Skeletal muscle cell (primary cell): ENCODE measurements at regions not wholly inside any gene's neighbourhood (a gene's known extent, or its start where the extent isn't known, plus 50 kb on each side); places are given as distances from the start of the nearest gene placed in this dataset.
A peak's percentile ranks its signal among the peaks of the same experiment; 100 is the strongest.
"Not testable (repeated sequence)": the region's sequence is repeated elsewhere in the genome, so short reads cannot be mapped to it uniquely, and the experiment has no call there.

Experiments
- DNase-seq: peaks from one replicate; pipeline ENCODE4 v3.0.0-alpha.2; 2010; ENCODE audit warnings: low read depth
- H3K4me3 ChIP-seq: 2 replicates; pipeline ENCODE4 v1.5.1; 2011; ENCODE audit warnings: low read depth, mild to moderate bottlenecking, control low read depth, low read length, moderate library complexity

DNA sequence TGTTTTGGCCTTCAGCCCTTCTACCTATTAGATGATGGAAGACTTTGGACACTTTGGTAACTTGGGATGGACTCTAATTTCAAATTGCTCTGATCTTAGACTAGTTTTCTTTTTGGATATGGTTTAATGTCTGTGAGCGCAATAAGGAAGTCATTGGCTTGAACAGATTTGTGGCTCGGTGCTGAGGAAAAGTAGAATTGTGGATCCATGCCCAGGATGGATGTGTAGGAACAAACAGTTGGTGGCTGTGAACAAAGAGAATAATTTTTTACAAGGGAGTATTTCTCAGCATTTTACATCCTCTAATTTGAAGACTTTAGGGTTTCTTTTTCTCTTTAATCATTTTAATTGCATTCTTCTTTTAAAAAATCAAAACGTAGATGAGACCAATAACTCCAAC lies 327.1 kb downstream of the GLUD2 start:
- no peak overlapping the region for H3K4me3 ChIP-seq
- DNase-seq, result no peak

DNA sequence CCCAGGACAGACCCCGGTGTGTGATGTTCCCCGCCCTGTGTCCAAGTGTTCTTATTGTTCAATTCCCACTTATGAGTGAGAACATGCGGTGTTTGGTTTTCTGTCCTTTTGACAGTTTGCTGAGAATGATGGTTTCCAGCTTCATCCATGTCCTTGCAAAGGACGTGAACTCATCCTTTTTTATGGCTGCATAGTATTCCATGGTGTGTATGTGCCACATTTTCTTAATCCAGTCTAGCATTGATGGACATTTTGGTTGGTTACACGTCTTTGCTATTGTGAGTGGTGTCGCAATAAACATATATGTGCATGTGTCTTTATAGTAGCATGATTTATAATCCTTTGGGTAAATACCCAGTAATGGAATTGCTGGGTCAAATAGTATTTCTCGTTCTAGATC lies 334.5 kb downstream of the GLUD2 start:
- DNase-seq, result not testable (repeated sequence)

GRCh38 chrX:121389976-121390714 lies 342.7 kb downstream of the GLUD2 start:
- H3K4me3 ChIP-seq, result no peak overlapping the region
- peak; percentile 11 for DNase-seq

More for the DNA sequence above, 334.5 kb downstream of the GLUD2 start:
- H3K4me3 ChIP-seq, result not testable (repeated sequence)

- no peak for DNase-seq
- no peak overlapping the region for H3K4me3 ChIP-seq
Measured at GRCh38 chrX:121405826-121406225, 358.4 kb downstream of the GLUD2 start.

DNA sequence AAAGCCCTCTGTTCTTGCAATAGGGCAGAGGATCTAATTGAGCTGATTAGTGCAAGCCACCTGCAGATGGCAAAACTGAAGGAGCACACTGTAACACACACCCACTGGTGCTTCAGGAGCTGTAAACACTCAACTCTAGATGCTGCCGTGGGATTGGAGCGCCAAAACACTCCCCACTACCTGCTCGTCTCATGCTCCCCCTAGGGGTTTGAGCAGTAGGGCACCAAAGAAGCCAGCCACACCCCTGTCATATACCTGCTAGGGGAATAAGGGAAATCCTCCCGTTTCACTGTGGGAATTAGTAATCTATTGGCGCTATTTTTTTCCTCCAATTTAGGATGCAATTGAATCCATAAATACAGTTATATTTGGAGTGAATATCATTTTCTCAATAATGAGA lies 360.2 kb downstream of the GLUD2 start:
- no peak overlapping the region for H3K4me3 ChIP-seq
- DNase-seq, result no peak

DNA sequence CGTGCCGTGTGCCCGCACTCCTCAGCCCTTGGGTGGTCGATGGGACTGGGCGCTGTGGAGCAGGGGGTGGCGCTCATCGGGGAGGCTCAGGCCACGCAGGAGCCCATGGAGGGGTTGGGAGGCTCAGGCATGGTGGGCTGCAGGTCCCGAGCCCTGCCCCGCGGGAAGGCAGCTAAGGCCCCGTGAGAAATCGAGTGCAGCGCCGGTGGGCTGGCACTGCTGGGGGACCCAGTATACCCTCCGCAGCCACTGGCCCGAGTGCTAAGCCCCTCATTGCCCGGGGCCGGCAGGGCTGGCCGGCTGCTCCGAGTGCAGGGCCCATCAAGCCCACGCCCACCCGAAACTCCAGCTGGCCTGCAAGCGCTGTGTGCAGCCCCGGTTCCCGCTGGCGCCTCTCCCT lies 384.1 kb downstream of the GLUD2 start:
- DNase-seq, H3K4me3 ChIP-seq: not testable (repeated sequence)

- no peak for DNase-seq
Measured at GRCh38 chrX:121433289-121433688, 385.9 kb downstream of the GLUD2 start.

GRCh38 chrX:121437666-121438065 lies 390.3 kb downstream of the GLUD2 start:
- not testable (repeated sequence) for H3K4me3 ChIP-seq

More at GRCh38 chrX:121433289-121433688, 385.9 kb downstream of the GLUD2 start:
- no peak overlapping the region for H3K4me3 ChIP-seq

GRCh38 chrX:121455890-121456289 lies 408.5 kb downstream of the GLUD2 start:
- H3K4me3 ChIP-seq, result no peak overlapping the region
- DNase-seq, result no peak

More at GRCh38 chrX:121437666-121438065, 390.3 kb downstream of the GLUD2 start:
- DNase-seq, result not testable (repeated sequence)

DNA sequence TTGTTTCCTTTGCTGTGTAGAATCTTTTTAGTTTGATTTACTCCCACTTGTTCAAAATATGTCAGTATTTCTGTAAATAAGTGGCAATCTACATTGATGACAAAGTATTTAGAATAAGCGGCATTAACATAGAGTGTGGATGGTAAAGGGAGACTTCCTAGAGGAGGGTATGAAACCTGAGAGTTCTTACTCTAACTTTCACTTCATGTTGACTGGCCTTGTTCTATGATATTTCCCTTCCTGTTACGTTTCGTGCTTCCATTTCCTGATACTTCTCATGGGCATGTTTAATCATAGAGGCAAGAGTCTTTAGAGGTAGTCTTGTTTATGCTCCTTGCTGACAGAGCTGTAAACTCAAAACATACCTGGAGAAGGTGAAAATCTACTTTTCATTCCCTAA lies 408.9 kb downstream of the GLUD2 start:
- no peak overlapping the region for H3K4me3 ChIP-seq
- no peak for DNase-seq

GRCh38 chrX:121457096-121457495 lies 409.7 kb downstream of the GLUD2 start:
- no peak overlapping the region for H3K4me3 ChIP-seq
- no peak for DNase-seq

- H3K4me3 ChIP-seq, result no peak overlapping the region
- no peak for DNase-seq
Measured at GRCh38 chrX:121479406-121479805, 432.0 kb downstream of the GLUD2 start.

DNA sequence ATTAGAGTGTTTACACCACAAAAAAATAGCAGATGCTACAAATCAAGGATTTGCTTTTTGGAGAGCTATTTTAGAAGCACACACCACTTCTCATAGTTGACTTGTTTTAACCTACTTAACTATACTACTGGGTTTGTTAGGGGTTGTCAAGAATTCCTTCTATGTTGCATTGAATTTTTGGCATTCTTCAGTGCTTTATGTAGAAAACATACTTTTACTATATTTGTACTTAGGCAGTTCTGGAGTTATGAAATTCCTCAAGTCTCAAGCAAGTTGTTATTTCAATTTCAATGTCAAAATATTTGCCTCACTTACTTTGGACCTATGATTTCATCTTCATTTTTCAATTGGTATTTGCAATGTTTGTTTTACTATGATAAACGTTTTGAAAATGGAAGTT lies 449.6 kb downstream of the GLUD2 start:
- H3K4me3 ChIP-seq, result no peak overlapping the region
- DNase-seq, result no peak

GRCh38 chrX:121504153-121504552 lies 456.7 kb downstream of the GLUD2 start:
- no peak overlapping the region for H3K4me3 ChIP-seq
- DNase-seq, result no peak

- no peak overlapping the region for H3K4me3 ChIP-seq
- DNase-seq, result no peak
Measured at GRCh38 chrX:121546317-121546716, 498.9 kb downstream of the GLUD2 start.

DNA sequence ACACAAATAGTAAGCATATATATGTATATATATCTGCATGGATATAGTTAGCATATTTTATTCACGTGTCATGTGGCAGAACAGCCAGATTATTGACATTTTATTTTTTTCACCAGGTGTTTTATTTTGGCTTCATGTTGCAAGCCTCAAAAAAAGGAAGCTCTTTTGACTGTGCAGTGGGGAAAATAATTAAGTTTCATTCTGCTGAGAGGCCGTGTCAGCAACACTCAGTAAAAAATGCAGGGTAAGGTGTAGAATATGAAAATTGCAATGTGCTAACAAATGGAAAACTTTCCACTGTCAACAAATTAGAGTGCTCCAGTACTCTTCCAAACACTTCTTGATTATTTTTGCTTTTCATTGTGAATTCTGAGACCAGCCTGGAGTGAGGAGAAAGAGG lies 511.5 kb downstream of the GLUD2 start:
- DNase-seq, result no peak
- H3K4me3 ChIP-seq, result no peak overlapping the region

DNA sequence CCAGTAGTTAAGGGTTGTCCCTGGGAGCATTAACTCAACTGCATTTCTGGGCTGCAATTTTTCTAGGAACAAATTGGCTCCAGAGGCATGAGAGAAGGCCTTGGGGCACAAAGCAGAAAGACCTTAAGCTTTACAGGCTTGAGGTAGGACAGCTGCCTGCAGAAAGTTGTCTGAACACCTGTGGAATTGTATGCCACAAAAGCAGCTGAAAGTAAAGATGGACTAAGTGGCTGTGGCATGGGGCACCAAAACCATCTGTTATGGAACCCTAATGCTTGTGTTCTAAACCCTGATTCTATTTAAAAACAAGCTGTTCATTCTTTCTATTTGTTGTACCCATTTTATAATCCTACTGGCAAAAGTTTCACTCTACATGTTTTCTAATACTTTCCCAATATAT lies 515.2 kb downstream of the GLUD2 start:
- no peak overlapping the region for H3K4me3 ChIP-seq
- no peak for DNase-seq

DNA sequence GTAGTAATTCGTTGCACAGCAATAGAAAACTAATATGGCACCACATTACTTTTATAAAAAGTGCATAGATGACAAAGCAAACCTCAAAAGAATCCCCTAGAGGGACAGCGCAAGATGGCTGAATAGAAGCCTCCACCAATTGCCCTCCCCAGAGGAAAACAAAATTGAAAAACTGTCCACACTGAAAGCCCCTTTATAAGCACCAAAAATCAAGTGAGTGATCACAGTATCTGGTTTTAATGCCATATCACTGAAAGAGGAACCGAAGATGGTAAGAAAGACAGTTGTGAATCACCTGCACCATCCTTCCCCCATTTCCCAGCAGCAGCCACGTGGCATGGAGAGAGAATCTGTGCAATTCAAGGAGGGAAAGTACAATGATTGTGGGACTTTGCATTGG lies 522.2 kb downstream of the GLUD2 start:
- no peak overlapping the region for H3K4me3 ChIP-seq
- no peak for DNase-seq

- no peak overlapping the region for H3K4me3 ChIP-seq
- no peak for DNase-seq
Measured at GRCh38 chrX:121570072-121570841, 522.8 kb downstream of the GLUD2 start.

GRCh38 chrX:121571333-121571732 lies 523.9 kb downstream of the GLUD2 start:
- H3K4me3 ChIP-seq, result no peak overlapping the region

DNA sequence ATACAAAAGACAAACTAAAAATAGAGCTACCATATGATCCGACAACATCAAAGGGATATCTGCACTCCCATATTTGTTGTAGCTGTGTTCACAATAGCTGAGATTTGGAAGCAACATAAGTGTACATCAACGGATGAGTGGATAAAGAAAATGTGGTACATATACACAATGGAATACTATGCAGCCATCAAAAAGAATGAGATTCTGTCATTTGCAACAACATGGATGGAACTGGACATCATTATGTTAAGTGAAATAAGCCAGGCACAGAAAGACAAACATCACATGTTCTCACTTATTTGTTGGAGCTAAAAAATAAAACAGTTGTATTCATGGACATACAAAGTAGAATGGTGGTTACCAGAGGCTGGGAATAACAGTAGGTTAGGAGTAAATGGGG lies 527.0 kb downstream of the GLUD2 start:
- not testable (repeated sequence) for H3K4me3 ChIP-seq, DNase-seq

More at GRCh38 chrX:121571333-121571732, 523.9 kb downstream of the GLUD2 start:
- no peak for DNase-seq
